GM12878 (cell line): ENCODE measurements at regions not wholly inside any gene's neighbourhood (a gene's known extent, or its start where the extent isn't known, plus 50 kb on each side); places are given as distances from the start of the nearest gene placed in this dataset.

Experiments used
- ATAC-seq: fragments of 200-7000 bp; cut with Tn5 transposase; 3 replicates; pipeline ENCODE4 v1.9.1; 2020; ENCODE audit warnings: mild to moderate bottlenecking, moderate library complexity
- BruUV-seq: library from RNA; stranded (reverse); fragments of 400-500 nt; replicated peaks from 2 replicates; lab custom pipeline; 2021; lab: Mats Ljungman, UMichigan
- CTCF ChIA-PET: fragments of 300-600 bp; sonication (Branson Sonifier 250); formaldehyde crosslinking; extraction: SDS; loops from one replicate; lab custom pipeline; 2021; ENCODE audit warnings: inconsistent platforms; lab: Yijun Ruan, JAX
- POLR2A ChIA-PET: fragments of 350-600 bp; formaldehyde crosslinking; extraction: SDS; loops from one replicate; lab custom pipeline; 2021; ENCODE audit warnings: inconsistent platforms; lab: Charles Lee
- RAD21 ChIA-PET: fragments of 300-600 bp; sonication (Branson Sonifier 250); formaldehyde crosslinking; loops from one replicate; lab custom pipeline; 2023; ENCODE audit warnings: antibody characterized with exemption; ENCODE audit not compliant: unreplicated experiment; lab: Charles Lee
- SMC1A ChIA-PET: fragments of 300-600 bp; sonication (Branson Sonifier 250); formaldehyde crosslinking; loops from one replicate; lab custom pipeline; 2023; ENCODE audit not compliant: unreplicated experiment, uncharacterized antibody; lab: Charles Lee
- DNase-seq: peaks from one replicate; pipeline ENCODE4 v3.0.0-alpha.2; 2011; ENCODE audit warnings: low read depth, low spot score
- FAIRE-seq: peaks from 3 replicates; lab custom pipeline; 2011; peaks lifted over from hg19 to GRCh38; lab: Jason Lieb, UNC
- H2AFZ ChIP-seq: 2 replicates; pipeline ENCODE4 v1.6.0; 2011; ENCODE audit warnings: low read depth, low read length, control low read depth; ENCODE audit not compliant: control insufficient read depth
- H3K27ac ChIP-seq: 2 replicates; pipeline ENCODE4 v1.5.1; 2011; ENCODE audit warnings: control low read depth; ENCODE audit not compliant: control insufficient read depth, insufficient read depth
- H3K27me3 ChIP-seq, 2 experiments: replicated peaks in 1 of 2; 2 replicates each; pipeline versions ENCODE4 v1.6.0 to v1.6.1; 2011; ENCODE audit warnings: low read length in 1 of 2; ENCODE audit not compliant: control insufficient read depth in 2 of 2, insufficient read depth in 2 of 2
- H3K36me3 ChIP-seq, 2 experiments: 2 replicates each; pipeline ENCODE4 v1.5.1; 2011; ENCODE audit warnings: low read length in 1 of 2; ENCODE audit not compliant: control insufficient read depth in 2 of 2, insufficient read depth in 2 of 2
- H3K4me1 ChIP-seq: 2 replicates; pipeline ENCODE4 v1.6.1; 2011; ENCODE audit warnings: mild to moderate bottlenecking, low read length, moderate library complexity, mixed read lengths; ENCODE audit not compliant: control insufficient read depth, insufficient read depth
- H3K4me2 ChIP-seq: 2 replicates; pipeline ENCODE4 v1.6.0; 2011; ENCODE audit warnings: control low read depth; ENCODE audit not compliant: control insufficient read depth, insufficient read depth
- H3K4me3 ChIP-seq: fragments of 200-600 bp; sonication (generic); 2 replicates; pipeline ENCODE4 v1.5.1; 2016
- H3K79me2 ChIP-seq: 2 replicates; pipeline ENCODE4 v1.6.0; 2011; ENCODE audit warnings: low read length; ENCODE audit not compliant: control insufficient read depth, insufficient read depth
- H3K9ac ChIP-seq: 2 replicates; pipeline ENCODE4 v1.8.0; 2011; ENCODE audit warnings: low read length, control low read depth, mixed read lengths; ENCODE audit not compliant: control insufficient read depth, insufficient read depth
- H3K9me3 ChIP-seq: replicated peaks from 3 replicates; pipeline ENCODE4 v1.5.1; 2011; ENCODE audit warnings: mild to moderate bottlenecking, low read length; ENCODE audit not compliant: control insufficient read depth, insufficient read depth
- H4K20me1 ChIP-seq: 2 replicates; pipeline ENCODE4 v1.6.0; 2011; ENCODE audit not compliant: control insufficient read depth, insufficient read depth
- HCFC1 ChIP-seq: fragments of 150-350 bp; IDR thresholded peaks from 2 replicates; pipeline ENCODE4 v1.6.1; 2014; ENCODE audit warnings: low read length
- IKZF1 ChIP-seq: fragments of 450-650 bp; conservative IDR thresholded peaks from 2 replicates; pipeline ENCODE4 v1.6.1; 2017; ENCODE audit warnings: antibody characterized with exemption, mild to moderate bottlenecking
- IKZF2 ChIP-seq, 2 experiments: fragments of 450-650 bp; IDR thresholded peaks; 2 replicates each; pipeline ENCODE4 v1.6.1; 2017; ENCODE audit warnings: mild to moderate bottlenecking in 2 of 2, moderate library complexity in 2 of 2
- KAT2A ChIP-seq: conservative IDR thresholded peaks from 2 replicates; pipeline ENCODE4 v1.6.1; 2011; ENCODE audit warnings: low read depth, low read length; ENCODE audit not compliant: control insufficient read depth
- PAX8 ChIP-seq: fragments of 450-650 bp; IDR thresholded peaks from 2 replicates; pipeline ENCODE4 v1.6.1; 2017; ENCODE audit warnings: mild to moderate bottlenecking, moderate library complexity
- RCOR1 ChIP-seq: conservative IDR thresholded peaks from 2 replicates; pipeline ENCODE4 v1.6.1; 2012; ENCODE audit warnings: low read depth, low read length, improper control_type of control experiment
- SREBF1 ChIP-seq: IDR thresholded peaks from 2 replicates; pipeline ENCODE4 v1.6.1; 2012; ENCODE audit warnings: mild to moderate bottlenecking, low read length
- ZBTB11 ChIP-seq: fragments of 450-650 bp; formaldehyde crosslinking; IDR thresholded peaks from 2 replicates; pipeline ENCODE4 v1.5.0; 2022; ENCODE audit warnings: mild to moderate bottlenecking, missing genetic modification characterization
- ZNF592 ChIP-seq: fragments of 450-650 bp; IDR thresholded peaks from 2 replicates; pipeline ENCODE4 v1.6.1; 2017; ENCODE audit warnings: mild to moderate bottlenecking, moderate library complexity
- ZSCAN29 ChIP-seq: fragments of 450-650 bp; IDR thresholded peaks from 2 replicates; pipeline ENCODE4 v1.6.1; 2017; ENCODE audit warnings: mild to moderate bottlenecking, moderate library complexity
- WGBS: methylation state at CpG from one replicate; pipeline ENCODE4 v1.1.6; 2016; ENCODE audit warnings: low lambda C conversion rate; ENCODE audit not compliant: insufficient replicate concordance, insufficient coverage; ENCODE audit errors: missing lambda C conversion rate; 5-methylcytosine and 5-hydroxymethylcytosine counted together
- in situ Hi-C: fragments of 300-500 bp; cut with MboI; formaldehyde crosslinking; loops from 9 replicates; pipeline ENCODE4 v1.14.3; 2018; ENCODE audit warnings: mixed read lengths
- intact Hi-C: fragments of 100-400 bp; cut with micrococcal nuclease; formaldehyde crosslinking; loops from one replicate; pipeline ENCODE4 v1.14.2; 2022; ENCODE audit not compliant: unreplicated experiment
- TF ChIP-seq, protein P1 (sequence below), 3 experiments: IDR thresholded peaks in 2 of 3; conservative IDR thresholded peaks in 1 of 3; 2 replicates each; pipeline ENCODE4 v1.5.1; 2011; ENCODE audit warnings: low read depth in 3 of 3, low read length in 3 of 3, mild to moderate bottlenecking in 3 of 3, control low read depth in 2 of 3, moderate library complexity in 2 of 3, inconsistent platforms in 1 of 3, mixed read lengths in 1 of 3; ENCODE audit not compliant: control insufficient read depth in 2 of 3, insufficient read depth in 1 of 3; ENCODE audit errors: extremely low read depth in 1 of 3
- TF ChIP-seq, protein P2 (sequence below): IDR thresholded peaks from 2 replicates; pipeline ENCODE4 v1.6.1; 2011; ENCODE audit warnings: mild to moderate bottlenecking, low read depth, low read length, moderate library complexity; ENCODE audit not compliant: insufficient replicate concordance

DNA sequence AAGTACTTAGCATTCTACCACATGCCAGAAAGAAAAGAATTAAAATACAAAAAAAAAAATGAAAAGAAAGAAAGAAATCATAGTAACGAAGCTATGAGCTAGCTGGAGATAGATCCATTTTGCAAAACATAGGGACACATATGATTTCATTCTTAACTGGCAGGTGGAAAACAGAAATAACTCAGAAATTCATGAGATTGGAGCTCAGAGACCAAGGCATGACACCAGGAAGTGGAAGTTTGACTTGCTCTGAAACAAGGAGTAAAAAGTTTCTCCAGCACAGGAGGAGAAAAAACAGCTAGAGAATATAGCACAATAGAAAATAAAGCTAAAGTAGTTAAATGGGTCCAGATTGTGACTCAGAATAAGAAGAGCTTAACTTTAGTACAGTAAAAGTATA lies 278.1 kb downstream of the ZEB2 start:
- Histone ChIP-seq H3K4me1 (peaks cover 33% of the 10 kb centered on the region), H3K4me3 (no peak overlapping the region), H2AFZ (peak overlapping the region; percentile 39), H3K36me3 (no peaks in the 10 kb centered on the region), H3K27ac (peak overlapping the region; percentile 78), H3K9me3 (no peaks in the 10 kb centered on the region), H4K20me1 (no peaks in the 10 kb centered on the region), H3K27me3 (no peaks in the 10 kb centered on the region), H3K4me2 (peak overlapping the region; percentile 72), H3K79me2 (no peaks in the 10 kb centered on the region; the same call in 1 of the 2 replicates), H3K9ac (peak overlapping the region; percentile 34; the same call in 1 of the 2 replicates)
- CTCF ChIA-PET: interaction anchor here (0.6 to 3.4 kb wide), 10 partner anchors 8 to 279 kb away, joined by 3 to 11 read pairs (median 4); no protein-coding TSS in a partner anchor
- 21% methylated on average over 1 of the region's 1 CpG for WGBS
- RAD21 ChIA-PET: interaction anchor here (0.7 to 3.3 kb wide), 23 partner anchors 9 to 207 kb away, joined by 3 to 20 read pairs (median 5); no protein-coding TSS in a partner anchor
- SMC1A ChIA-PET: interaction anchor here (0.7 to 6.3 kb wide), 33 partner anchors 9 to 747 kb away, joined by 3 to 68 read pairs (median 5); a partner anchor contains a TSS
- no peak for DNase-seq
- in situ Hi-C loops (no loop called here), intact Hi-C loops (no loop called here)
- no peak for TF ChIP-seq RCOR1
- no peak for TF ChIP-seq KAT2A
- TF ChIP-seq ZNF592: no peak
- no peak for TF ChIP-seq HCFC1
- TF ChIP-seq, protein P1, sequence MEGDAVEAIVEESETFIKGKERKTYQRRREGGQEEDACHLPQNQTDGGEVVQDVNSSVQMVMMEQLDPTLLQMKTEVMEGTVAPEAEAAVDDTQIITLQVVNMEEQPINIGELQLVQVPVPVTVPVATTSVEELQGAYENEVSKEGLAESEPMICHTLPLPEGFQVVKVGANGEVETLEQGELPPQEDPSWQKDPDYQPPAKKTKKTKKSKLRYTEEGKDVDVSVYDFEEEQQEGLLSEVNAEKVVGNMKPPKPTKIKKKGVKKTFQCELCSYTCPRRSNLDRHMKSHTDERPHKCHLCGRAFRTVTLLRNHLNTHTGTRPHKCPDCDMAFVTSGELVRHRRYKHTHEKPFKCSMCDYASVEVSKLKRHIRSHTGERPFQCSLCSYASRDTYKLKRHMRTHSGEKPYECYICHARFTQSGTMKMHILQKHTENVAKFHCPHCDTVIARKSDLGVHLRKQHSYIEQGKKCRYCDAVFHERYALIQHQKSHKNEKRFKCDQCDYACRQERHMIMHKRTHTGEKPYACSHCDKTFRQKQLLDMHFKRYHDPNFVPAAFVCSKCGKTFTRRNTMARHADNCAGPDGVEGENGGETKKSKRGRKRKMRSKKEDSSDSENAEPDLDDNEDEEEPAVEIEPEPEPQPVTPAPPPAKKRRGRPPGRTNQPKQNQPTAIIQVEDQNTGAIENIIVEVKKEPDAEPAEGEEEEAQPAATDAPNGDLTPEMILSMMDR (IDR thresholded peaks at IDR 0.05 in 2 of 3, conservative IDR thresholded peaks at IDR 0.05 in 1 of 3; ENCODE audit: control insufficient read depth in 2 of 3, extremely low read depth in 1 of 3, insufficient read depth in 1 of 3, low read depth in 3 of 3, low read length in 3 of 3): no peak
- no peak for TF ChIP-seq IKZF2 (IDR thresholded peaks at IDR 0.05)
- no peak for TF ChIP-seq SREBF1
- TF ChIP-seq ZSCAN29: no peak
- no peak for TF ChIP-seq PAX8
- no peak for TF ChIP-seq ZBTB11 (CRISPR knock-in tag)
- TF ChIP-seq, protein P2, sequence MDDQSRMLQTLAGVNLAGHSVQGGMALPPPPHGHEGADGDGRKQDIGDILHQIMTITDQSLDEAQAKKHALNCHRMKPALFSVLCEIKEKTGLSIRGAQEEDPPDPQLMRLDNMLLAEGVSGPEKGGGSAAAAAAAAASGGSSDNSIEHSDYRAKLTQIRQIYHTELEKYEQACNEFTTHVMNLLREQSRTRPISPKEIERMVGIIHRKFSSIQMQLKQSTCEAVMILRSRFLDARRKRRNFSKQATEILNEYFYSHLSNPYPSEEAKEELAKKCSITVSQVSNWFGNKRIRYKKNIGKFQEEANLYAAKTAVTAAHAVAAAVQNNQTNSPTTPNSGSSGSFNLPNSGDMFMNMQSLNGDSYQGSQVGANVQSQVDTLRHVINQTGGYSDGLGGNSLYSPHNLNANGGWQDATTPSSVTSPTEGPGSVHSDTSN: no peak
- no peak for TF ChIP-seq IKZF1
- FAIRE-seq: no peak
- no TSS peak for BruUV-seq
- POLR2A ChIA-PET: interaction anchor here (0.6 to 2.3 kb wide), 14 partner anchors 8 to 246 kb away, joined by 3 to 9 read pairs (median 3); no protein-coding TSS in a partner anchor
- ATAC-seq: peak; percentile 15; the same call in 2 of the 3 replicates
